Uterus (tissue), 3 donors: ENCODE measurements at regions not wholly inside any gene's neighbourhood (a gene's known extent, or its start where the extent isn't known, plus 50 kb on each side); places are given as distances from the start of the nearest gene placed in this dataset.

Source experiments
- DNase-seq, 2 donors: peaks; one replicate each; pipeline ENCODE4 v3.0.0-alpha.2; 2019 to 2020
- H3K27ac ChIP-seq, 2 donors: fragments of 200-600 bp; sonication (generic); 1 replicate in 1 of 2; 2 replicates in 1 of 2; pipeline ENCODE4 v1.5.1; 2016 to 2018
- H3K27me3 ChIP-seq, 2 donors: fragments of 200-600 bp; sonication (generic); one replicate each; pipeline ENCODE4 v1.5.1; 2018 to 2019; ENCODE audit warnings: control low read depth in 1 of 2
- H3K36me3 ChIP-seq, 2 donors: fragments of 200-600 bp; sonication (generic); one replicate each; pipeline ENCODE4 v1.5.1; 2019; ENCODE audit warnings: control low read depth in 1 of 2
- H3K4me1 ChIP-seq, 2 donors: fragments of 200-600 bp; sonication (generic); one replicate each; pipeline ENCODE4 v1.5.1; 2018 to 2019; ENCODE audit warnings: control low read depth in 1 of 2
- H3K4me3 ChIP-seq, 2 donors: fragments of 200-600 bp; sonication (generic); 1 replicate in 1 of 2; 2 replicates in 1 of 2; pipeline ENCODE4 v1.5.1; 2018 to 2019; ENCODE audit warnings: mild to moderate bottlenecking in 1 of 2
- H3K9me3 ChIP-seq, 2 donors: fragments of 200-600 bp; sonication (generic); one replicate each; pipeline ENCODE4 v1.5.1; 2019; ENCODE audit warnings: control low read depth in 1 of 2
- POLR2A ChIP-seq, 2 donors: fragments of 450-650 bp; IDR thresholded peaks; one replicate each; pipeline ENCODE4 v1.6.1; 2016; ENCODE audit warnings: antibody characterized with exemption in 2 of 2, mild to moderate bottlenecking in 1 of 2, moderate library complexity in 1 of 2
- intact Hi-C: fragments of 100-400 bp; cut with DNase I; formaldehyde crosslinking; loops from one replicate; pipeline ENCODE4 v1.15.1; 2023; ENCODE audit warnings: low total_unique reads
- TF ChIP-seq, protein P1 (sequence below), 4 experiments: fragments of 200-600 bp in 2 of 4; fragments of 450-650 bp in 2 of 4; sonication (generic) in 2 of 4; IDR thresholded peaks; one replicate each; pipeline ENCODE4 v1.5.1; 2016 to 2019; ENCODE audit warnings: antibody characterized with exemption in 4 of 4, mild to moderate bottlenecking in 2 of 4, moderate library complexity in 1 of 4
- donor health status: DM: yes; HTN: yes; CAD: no.

- H3K27ac ChIP-seq = no peak overlapping the region
- no peak overlapping the region for H3K4me3 ChIP-seq
- H3K9me3 ChIP-seq = no peaks in the 10 kb centered on the region
- no peaks in the 10 kb centered on the region for H3K36me3 ChIP-seq
- intact Hi-C loops = no loop called here
- DNase-seq = no peak
- no peaks in the 10 kb centered on the region for H3K4me1 ChIP-seq
- TF ChIP-seq, protein P1, sequence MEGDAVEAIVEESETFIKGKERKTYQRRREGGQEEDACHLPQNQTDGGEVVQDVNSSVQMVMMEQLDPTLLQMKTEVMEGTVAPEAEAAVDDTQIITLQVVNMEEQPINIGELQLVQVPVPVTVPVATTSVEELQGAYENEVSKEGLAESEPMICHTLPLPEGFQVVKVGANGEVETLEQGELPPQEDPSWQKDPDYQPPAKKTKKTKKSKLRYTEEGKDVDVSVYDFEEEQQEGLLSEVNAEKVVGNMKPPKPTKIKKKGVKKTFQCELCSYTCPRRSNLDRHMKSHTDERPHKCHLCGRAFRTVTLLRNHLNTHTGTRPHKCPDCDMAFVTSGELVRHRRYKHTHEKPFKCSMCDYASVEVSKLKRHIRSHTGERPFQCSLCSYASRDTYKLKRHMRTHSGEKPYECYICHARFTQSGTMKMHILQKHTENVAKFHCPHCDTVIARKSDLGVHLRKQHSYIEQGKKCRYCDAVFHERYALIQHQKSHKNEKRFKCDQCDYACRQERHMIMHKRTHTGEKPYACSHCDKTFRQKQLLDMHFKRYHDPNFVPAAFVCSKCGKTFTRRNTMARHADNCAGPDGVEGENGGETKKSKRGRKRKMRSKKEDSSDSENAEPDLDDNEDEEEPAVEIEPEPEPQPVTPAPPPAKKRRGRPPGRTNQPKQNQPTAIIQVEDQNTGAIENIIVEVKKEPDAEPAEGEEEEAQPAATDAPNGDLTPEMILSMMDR (IDR thresholded peaks at IDR 0.05) = no peak
- no peak for TF ChIP-seq POLR2A (IDR thresholded peaks at IDR 0.05)
- H3K27me3 ChIP-seq = no peaks in the 10 kb centered on the region
Observed at GRCh38 chr1:34358636-34359035, 181.9 kb downstream of the C1orf94 start.

DNA sequence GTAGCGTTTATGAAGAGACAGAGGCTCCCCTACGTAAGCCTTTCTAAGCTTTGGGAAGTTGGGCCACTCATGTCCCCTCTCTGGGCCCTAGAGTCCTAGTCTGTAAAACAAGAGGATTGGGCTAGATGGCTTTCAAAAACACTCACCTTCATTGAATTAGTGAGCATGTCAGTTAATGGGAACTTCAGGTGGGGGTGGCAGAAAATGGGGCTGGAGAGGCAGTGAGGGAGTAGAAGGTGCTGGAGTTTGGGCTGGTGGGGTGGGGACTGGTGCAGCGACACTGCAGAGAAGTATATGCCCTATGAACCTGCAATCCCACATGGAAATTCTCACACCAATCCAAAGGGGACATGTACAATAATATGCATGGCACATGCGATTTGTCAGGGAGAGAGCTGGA, 182.7 kb downstream of the C1orf94 start:
- Histone ChIP-seq H3K9me3 (no peaks in the 10 kb centered on the region), H3K4me1 (no peaks in the 10 kb centered on the region), H3K36me3 (no peaks in the 10 kb centered on the region), H3K27me3 (no peaks in the 10 kb centered on the region), H3K4me3 (no peak overlapping the region), H3K27ac (no peak overlapping the region)
- intact Hi-C loops = no loop called here
- no peak for DNase-seq
- TF ChIP-seq, protein P1 (IDR thresholded peaks at IDR 0.05) = no peak
- TF ChIP-seq POLR2A (IDR thresholded peaks at IDR 0.05) = no peak

- no peaks in the 10 kb centered on the region for H3K36me3 ChIP-seq
- intact Hi-C loops = no loop called here
- TF ChIP-seq POLR2A (IDR thresholded peaks at IDR 0.05) = no peak
- TF ChIP-seq, protein P1 (IDR thresholded peaks at IDR 0.05) = no peak
- H3K9me3 ChIP-seq = no peaks in the 10 kb centered on the region
- no peaks in the 10 kb centered on the region for H3K27me3 ChIP-seq
- H3K27ac ChIP-seq = no peak overlapping the region
- no peaks in the 10 kb centered on the region for H3K4me1 ChIP-seq
- no peak for DNase-seq
- H3K4me3 ChIP-seq = no peak overlapping the region
Observed at GRCh38 chr1:34360574-34360973, 183.9 kb downstream of the C1orf94 start.

GRCh38 chr1:34361121-34361520, 184.4 kb downstream of the C1orf94 start:
- Histone ChIP-seq H3K9me3 (no peaks in the 10 kb centered on the region), H3K36me3 (no peaks in the 10 kb centered on the region), H3K4me3 (no peak overlapping the region), H3K4me1 (no peaks in the 10 kb centered on the region), H3K27ac (no peak overlapping the region), H3K27me3 (no peaks in the 10 kb centered on the region)
- no peak for DNase-seq
- TF ChIP-seq, protein P1 (IDR thresholded peaks at IDR 0.05) = no peak
- TF ChIP-seq POLR2A (IDR thresholded peaks at IDR 0.05) = no peak
- intact Hi-C loops = no loop called here

- no peak for TF ChIP-seq POLR2A (IDR thresholded peaks at IDR 0.05)
- TF ChIP-seq, protein P1 (IDR thresholded peaks at IDR 0.05) = no peak
- Histone ChIP-seq H3K4me1 (no peaks in the 10 kb centered on the region), H3K36me3 (no peaks in the 10 kb centered on the region), H3K27ac (no peak overlapping the region), H3K9me3 (no peaks in the 10 kb centered on the region), H3K4me3 (no peak overlapping the region), H3K27me3 (no peaks in the 10 kb centered on the region)
- intact Hi-C loops = no loop called here
- DNase-seq = no peak
Observed at GRCh38 chr1:34361781-34362357, 185.2 kb downstream of the C1orf94 start.
